ENCODE measurements at regions not wholly inside any gene's neighbourhood (a gene's known extent, or its start where the extent isn't known, plus 50 kb on each side); places are given as distances from the start of the nearest gene placed in this dataset.
"Not testable (repeated sequence)": the region's sequence is repeated elsewhere in the genome, so short reads cannot be mapped to it uniquely, and the experiment has no call there.

DNA sequence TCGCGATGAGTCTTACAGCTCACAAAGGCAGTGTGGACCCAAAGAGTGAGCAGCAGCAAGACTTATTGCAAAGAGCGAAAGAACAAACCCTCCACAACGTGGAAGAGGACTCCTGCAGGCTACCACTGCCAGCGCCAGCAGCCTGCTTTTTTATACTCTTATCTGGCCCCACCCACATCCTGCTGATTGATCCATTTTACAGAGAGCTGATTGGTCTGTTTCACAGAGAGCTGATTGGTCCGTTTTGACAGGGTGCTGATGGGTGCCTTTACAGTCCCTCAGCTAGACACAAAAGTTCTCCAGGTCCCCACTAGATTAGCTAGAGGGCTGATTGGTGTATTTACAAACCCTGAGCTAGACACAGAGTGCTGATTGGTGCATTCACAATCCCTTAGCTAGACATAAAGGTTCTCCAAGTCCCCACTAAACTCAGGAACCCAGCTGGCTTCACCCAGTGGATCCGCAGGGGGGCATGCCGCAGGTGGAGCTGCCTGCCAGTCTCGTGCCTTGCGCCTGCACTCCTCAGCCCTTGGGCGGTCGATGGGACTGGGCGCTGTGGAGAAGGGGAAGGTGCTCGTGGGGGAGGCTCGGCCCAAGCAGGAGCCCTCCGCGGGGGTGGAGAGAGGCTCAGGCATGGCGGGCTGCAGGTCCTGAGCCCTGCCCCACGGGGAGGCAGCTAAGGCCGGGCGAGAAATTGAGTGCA is 75.7 kb downstream of the QDPR start:
- not testable (repeated sequence) for DNase-seq (ENCODE audit: low read depth in 3 of 3, low spot score in 1 of 3)

GRCh38 chr4:17433827-17434226 is 78.1 kb downstream of the QDPR start:
- no peak for DNase-seq (ENCODE audit: low read depth in 3 of 3, low spot score in 1 of 3)

DNA sequence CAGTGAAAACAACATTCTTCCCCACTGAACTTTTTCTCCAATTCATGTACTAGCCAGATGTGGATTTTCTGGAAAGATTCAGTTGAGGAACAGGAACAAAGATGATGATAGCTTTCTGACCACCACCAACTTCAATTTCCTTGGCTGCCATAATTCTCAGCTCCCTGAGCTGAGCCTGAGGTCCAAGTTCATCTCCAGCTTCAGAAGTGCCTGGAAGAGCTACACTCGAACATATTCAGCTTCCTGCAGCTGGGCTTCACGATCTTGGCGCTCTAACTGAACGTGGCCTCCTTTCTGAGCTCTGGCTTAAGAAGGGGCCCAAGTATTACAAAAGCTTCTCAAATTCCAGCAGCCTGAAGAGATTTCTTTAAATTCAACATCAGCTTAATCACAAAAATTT is 83.9 kb downstream of the QDPR start:
- DNase-seq (ENCODE audit: low read depth in 3 of 3, low spot score in 1 of 3): no peak

GRCh38 chr4:17426222-17426621 is 85.7 kb downstream of the QDPR start:
- no peak for DNase-seq (ENCODE audit: low read depth in 3 of 3, low spot score in 1 of 3)

DNA sequence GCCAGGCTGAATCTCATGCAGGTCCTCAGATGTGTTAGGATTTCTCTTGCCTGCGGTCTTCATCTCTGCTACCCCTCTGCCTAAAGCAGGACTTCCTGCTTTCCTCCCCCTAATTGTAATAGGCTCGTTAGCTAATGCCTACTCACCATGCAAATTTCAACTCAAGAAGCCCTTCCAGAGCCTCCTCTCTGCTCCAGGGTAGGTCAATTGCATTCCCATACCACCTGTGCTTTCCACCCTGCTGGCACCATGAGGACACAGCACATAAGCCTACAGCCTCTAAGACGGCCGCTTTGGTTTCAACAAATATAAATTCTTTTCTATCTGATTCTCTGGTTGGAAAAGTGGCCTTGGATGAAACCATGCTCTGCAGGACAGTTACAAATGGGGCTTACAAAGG is 93.9 kb downstream of the QDPR start:
- DNase-seq (ENCODE audit: low read depth in 3 of 3, low spot score in 1 of 3): no peak

DNA sequence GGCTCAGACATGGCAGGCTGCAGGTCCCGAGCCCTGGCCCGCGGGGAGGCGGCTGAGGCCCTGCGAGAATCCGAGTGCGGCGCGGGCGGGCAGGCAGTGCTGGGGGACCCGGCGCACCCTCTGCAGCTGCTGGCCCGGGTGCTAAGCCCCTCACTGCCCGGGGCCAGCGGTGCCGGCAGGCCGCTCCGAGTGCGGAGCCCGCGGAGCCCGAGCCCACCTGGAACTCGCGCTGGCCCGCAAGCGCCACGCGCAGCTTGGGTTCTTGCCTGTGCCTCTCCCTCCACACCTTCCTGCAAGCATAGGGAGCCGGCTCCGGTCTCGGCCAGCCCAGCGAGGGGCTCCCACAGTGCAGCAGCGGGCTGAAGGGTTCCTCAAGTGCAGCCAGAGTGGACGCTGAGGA is 97.5 kb downstream of the QDPR start:
- DNase-seq (ENCODE audit: low read depth in 3 of 3, low spot score in 1 of 3): no peak

DNA sequence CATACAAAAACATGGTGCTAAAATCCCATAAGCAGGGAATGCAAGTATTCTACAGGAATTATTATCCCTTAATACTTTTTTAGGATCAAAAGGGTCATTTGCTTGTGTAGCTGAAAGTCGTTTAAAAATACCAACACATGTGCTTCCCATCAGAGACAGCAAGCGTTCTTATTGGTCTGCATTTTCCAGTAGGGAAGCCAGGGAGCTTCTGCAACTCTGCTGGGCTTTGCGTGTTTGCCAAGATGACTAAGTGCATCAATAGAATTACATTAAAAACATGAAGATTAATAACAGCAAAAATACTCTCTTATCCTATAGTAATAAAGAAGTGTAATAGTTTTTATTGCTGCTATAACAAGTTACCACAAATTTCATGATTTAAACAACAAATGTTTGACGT is 111.2 kb downstream of the QDPR start:
- DNase-seq (ENCODE audit: low read depth in 3 of 3, low spot score in 1 of 3): no peak

DNA sequence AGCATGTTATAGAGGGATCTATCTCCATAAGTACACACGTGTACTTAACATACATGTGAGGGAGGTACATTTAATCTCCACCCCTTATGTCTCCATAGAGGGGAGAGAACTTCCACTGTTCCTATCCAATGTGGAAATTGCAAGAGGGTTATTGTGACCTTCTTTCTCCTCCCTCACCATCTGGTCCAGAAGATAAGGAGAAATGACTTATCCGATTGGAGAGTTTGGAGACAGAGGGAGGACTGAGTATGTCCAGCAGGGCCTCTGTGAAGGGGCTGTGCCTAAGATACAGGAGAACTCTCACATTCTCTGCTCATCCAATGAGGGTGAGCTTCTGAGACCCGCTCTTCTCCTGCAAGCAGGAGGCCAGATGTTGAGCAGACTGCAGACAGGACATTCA is 113.1 kb downstream of the QDPR start:
- DNase-seq (ENCODE audit: low read depth in 3 of 3, low spot score in 1 of 3): no peak

DNA sequence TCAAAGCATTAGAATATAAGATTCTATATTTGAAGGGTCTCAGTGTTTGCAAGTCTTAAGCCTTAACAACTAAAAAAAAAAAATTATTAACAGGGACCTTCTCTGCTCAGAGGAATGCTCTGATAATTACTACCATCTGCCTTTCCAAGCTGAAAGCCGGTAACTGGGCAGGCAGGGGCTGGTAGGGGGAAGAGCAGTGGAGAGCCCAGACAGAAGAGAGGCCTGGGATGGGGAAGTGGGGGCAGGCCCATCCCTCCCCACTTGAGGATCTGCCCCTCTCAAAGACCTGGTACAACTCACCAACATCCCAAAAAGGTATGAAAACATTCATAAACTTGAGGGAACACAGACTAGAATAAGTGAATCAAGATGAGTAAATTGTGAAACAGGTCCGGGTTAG is 113.9 kb downstream of the QDPR start:
- no peak for DNase-seq (ENCODE audit: low read depth in 3 of 3, low spot score in 1 of 3)

GRCh38 chr4:17397611-17398010 is 114.3 kb downstream of the QDPR start:
- DNase-seq (ENCODE audit: low read depth in 3 of 3, low spot score in 1 of 3): no peak

DNA sequence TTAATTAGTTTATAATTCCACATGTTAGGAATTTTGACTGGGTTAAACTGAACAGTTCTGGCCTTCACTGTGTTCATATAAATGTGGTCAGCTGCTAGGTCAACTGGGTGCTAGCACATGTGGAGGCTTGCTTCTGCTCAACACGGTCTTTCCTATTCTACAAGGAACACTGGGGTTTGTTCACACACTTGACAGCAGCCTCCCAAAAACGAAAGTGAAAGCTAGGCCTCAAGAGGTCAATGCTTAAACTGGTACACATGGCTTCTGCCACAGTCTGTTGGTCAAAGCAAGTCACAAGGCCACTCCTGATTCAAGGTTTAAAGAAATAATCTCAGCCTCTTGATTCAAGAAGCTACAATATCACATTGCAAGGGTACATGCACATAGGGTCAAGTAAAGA is 126.5 kb downstream of the QDPR start:
- DNase-seq (ENCODE audit: low read depth in 3 of 3, low spot score in 1 of 3): no peak

DNA sequence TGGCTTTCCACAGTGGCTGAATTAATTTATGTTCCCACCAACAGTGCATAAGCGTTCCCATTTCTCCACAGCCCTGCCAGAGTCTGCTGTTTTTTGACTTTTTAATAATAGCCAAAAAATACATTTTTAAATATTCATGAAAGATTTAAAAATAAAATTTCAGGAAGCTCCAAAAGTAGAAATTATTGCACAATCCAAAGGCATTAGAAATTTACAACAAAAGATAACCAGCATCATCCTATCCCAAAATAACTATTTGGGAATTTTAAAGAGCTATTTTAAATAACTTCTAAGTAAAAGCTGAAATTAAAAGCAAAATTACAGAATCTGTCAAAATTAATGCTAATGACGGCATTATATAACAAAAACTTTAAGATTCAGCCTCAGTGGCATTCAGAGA is 131.5 kb downstream of the QDPR start:
- DNase-seq (ENCODE audit: low read depth in 3 of 3, low spot score in 1 of 3): no peak

GRCh38 chr4:17376205-17376604 is 135.7 kb downstream of the QDPR start:
- DNase-seq (ENCODE audit: low read depth in 3 of 3, low spot score in 1 of 3): no peak

- DNase-seq (ENCODE audit: low read depth in 3 of 3, low spot score in 1 of 3): no peak
Observed at GRCh38 chr4:17373666-17374065, 138.2 kb downstream of the QDPR start.

DNA sequence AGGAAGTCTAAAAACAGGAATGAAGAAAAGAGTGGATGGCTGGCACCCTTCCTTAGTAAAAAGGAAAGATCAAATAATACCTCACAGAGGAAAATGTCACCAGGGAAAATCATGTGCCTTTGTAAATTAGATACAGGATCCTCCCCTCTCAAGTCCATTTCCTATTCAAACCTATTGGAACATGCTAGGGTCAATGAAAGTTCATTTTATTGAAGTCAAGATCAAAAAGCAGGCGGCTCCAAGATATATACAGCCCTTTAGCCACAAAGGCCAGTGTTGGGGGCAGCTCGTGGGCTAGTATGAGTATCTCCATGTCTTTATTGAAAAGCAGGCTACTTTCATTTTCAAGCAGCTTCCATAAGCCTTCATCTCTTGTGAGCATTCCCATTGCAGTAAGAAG is 141.1 kb downstream of the QDPR start:
- no peak for DNase-seq (ENCODE audit: low read depth in 3 of 3, low spot score in 1 of 3)

DNA sequence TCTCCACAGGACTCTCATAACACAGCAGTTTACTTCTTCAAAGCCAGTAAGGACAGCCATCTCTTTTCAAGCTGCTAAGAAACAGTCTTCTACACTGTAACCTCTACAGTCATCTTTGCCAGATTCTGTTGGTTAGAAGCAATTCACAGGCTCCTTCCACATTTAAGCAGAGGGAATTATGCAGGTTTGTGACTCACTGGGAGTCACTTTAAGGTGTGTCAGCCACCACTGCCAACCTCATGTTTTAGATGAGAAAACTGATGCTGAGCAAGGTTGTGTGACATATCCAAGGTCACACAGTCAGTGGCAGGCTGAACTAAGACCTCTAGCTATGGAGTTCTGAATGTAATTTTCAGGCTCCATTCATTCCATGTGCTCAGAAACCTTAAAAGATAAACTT is 143.5 kb downstream of the QDPR start:
- DNase-seq (ENCODE audit: low read depth in 3 of 3, low spot score in 1 of 3): no peak

DNA sequence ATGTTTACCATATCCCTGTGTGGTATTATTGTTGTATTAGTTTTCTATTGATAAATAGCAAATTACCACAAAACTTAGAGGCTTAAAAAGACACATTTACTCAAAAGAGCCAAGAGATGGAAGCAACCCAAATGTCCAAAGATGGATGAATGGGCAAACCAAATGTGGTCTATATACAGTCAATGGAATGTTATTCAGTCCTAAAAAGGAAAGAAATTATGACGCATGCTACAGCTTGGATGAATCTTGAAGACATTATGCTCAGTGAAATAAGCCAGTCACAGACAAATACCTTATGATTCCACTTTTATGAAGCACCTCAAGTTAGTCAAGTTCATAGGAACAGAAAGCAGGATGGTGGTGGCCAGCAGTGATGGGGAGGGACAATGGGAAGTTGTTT is 144.7 kb downstream of the QDPR start:
- no peak for DNase-seq (ENCODE audit: low read depth in 3 of 3, low spot score in 1 of 3)

DNA sequence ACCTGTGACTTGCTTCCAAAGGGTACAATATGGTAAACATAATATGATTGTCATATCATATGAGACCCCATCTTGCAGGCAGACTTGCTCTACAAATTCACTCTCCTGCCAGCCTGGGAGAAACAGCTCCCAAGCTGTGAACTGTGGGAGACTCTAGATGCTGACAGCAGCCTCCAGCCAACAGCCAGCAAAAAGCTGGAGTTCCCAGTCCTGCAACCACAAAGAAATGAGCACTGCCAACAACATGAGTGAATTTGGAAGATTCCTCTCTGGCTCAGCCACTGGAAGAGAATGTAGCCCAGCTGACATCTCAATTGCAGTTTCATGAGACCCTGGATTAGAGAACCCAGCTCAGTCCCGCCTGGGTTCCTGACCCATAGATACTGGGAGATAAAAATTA is 145.4 kb downstream of the QDPR start:
- no peak for DNase-seq (ENCODE audit: low read depth in 3 of 3, low spot score in 1 of 3)

DNA sequence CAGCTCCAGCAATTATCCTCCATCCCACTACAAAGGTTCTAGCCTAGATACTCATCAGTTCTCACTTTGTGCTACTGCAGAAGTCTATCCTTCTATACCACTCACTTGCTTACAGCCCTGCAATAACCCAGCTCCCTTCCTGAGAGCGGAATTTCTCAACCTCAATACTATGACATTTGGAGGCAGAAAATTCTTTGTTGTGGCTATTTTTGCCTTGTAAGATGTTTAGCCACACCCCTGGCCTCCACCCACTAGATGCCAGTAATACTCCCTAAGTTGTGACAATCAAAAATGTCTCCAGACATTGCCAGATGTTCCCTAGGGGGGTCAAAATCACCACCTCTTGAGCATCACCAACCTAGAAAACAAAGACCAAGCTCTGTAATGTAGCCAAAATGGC is 149.5 kb downstream of the QDPR start:
- DNase-seq (ENCODE audit: low read depth in 3 of 3, low spot score in 1 of 3): no peak

DNA sequence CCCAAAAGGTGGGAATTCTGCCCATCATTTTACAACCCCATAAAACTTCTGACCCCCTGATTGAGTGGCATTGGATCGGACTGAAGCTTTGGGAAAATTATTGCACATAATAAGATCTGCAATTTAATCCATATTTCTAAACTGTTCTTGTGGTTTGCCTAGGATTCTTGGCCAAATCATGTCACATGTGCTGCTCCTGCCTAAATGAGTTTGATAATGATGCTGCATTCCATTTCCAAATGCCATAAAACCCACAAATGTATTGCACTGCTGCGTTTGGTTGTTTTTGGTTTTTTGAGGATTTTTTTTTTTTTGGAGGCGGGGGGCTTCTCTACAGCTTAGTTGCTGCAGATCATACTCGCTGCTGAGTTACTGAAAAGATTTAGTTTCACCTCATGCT is 153.6 kb downstream of the QDPR start:
- DNase-seq (ENCODE audit: low read depth in 3 of 3, low spot score in 1 of 3): no peak

GRCh38 chr4:17356926-17357325 is 155.0 kb downstream of the QDPR start:
- no peak for DNase-seq (ENCODE audit: low read depth in 3 of 3, low spot score in 1 of 3)

DNA sequence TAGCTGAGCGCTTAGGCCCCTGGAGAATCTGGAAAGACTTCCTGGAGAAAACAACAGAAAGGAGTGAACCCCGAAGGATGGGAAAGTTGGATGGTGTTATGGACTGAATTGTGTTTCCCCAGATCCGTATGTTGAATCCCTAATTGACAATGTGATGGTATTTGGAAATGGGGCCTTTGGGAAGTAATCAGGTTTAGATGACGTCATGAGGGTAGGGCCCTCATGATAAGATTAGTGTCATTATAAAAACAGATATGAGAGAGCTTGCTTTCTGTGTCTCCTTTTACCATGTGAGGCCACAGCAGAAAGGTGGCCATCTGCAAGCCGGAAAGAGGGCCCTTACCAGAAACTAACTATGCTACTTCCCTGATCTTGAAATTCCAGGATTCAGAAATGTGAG is 159.5 kb downstream of the QDPR start:
- DNase-seq (ENCODE audit: low read depth in 3 of 3, low spot score in 1 of 3): no peak

DNA sequence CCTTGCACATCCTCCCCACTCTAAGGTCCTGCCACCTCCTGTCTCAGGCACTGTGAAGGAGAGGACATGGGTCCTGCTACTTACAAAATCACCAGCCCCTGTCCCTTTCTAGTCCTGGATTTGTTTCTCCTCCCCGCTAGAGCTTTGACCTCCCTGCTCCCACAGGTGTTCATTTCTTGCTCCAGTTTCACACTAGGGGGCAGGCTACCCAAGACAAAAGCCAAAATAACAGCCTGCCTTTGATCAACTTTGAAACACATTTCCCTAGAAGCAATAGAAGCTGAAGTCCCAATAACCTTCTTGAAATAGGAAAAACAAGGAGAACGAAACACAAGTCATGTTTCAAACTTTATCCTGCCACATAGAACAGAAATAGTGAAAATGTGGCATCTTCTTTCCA is 164.4 kb downstream of the QDPR start:
- no peak for DNase-seq (ENCODE audit: low read depth in 3 of 3, low spot score in 1 of 3)

- DNase-seq (ENCODE audit: low read depth in 3 of 3, low spot score in 1 of 3): no peak
Observed at GRCh38 chr4:17339376-17339775, 172.5 kb downstream of the QDPR start.

Data from stimulated activated CD4-positive, alpha-beta T cell treated with anti-CD3 and anti-CD28 coated beads, TNF-alpha, amount 100 ng/mL, for 1 hour (primary cell).